ENCODE measurements at regions not wholly inside any gene's neighbourhood (a gene's known extent, or its start where the extent isn't known, plus 50 kb on each side); places are given as distances from the start of the nearest gene placed in this dataset.

GRCh38 chr19:31015778-31016177, 333.5 kb downstream of the TSHZ3 start:
- no peak overlapping the region for H2AFZ ChIP-seq (ENCODE audit: insufficient read depth, low read depth, low read length, poor library complexity, severe bottlenecking)
- no peaks in the 10 kb centered on the region for H3K36me3 Mint-ChIP-seq
- no peak overlapping the region for H3K4me3 ChIP-seq (replicated peaks in 1 of 3; ENCODE audit: low read depth in 2 of 3, low read length in 3 of 3)
- TF ChIP-seq CTCF (IDR thresholded peaks at IDR 0.05), result no peak
- H3K4me1 Mint-ChIP-seq, result peaks cover 9% of the 10 kb centered on the region
- H3K9ac ChIP-seq (ENCODE audit: insufficient read depth, low read length, poor library complexity, severe bottlenecking), result no peak overlapping the region
- no peaks in the 10 kb centered on the region for H4K20me1 ChIP-seq (ENCODE audit: insufficient read depth, low read length)
- H3K9me3 ChIP-seq (replicated peaks in 1 of 2; ENCODE audit: control insufficient read depth in 1 of 2, insufficient read depth in 1 of 2, low read length in 2 of 2), result no peaks in the 10 kb centered on the region
- no peak overlapping the region for H3K27ac Mint-ChIP-seq
- H3K9me3 Mint-ChIP-seq, result peaks cover 0 to 10% (median 3%) of the 10 kb centered on the region in 7 donors
- H3K4me1 ChIP-seq (ENCODE audit: control insufficient read depth in 1 of 2, insufficient read depth in 2 of 2, low read length in 2 of 2), result no peaks in the 10 kb centered on the region
- no peak overlapping the region for H3K27ac ChIP-seq (ENCODE audit: low read depth in 1 of 2, low read length in 2 of 2)
- H3K36me3 ChIP-seq (replicated peaks in 1 of 2; ENCODE audit: control insufficient read depth in 1 of 2, insufficient read depth in 2 of 2, low read length in 2 of 2), result no peaks in the 10 kb centered on the region
- WGBS (ENCODE audit: insufficient coverage), result 0% methylated on average over 1 of the region's 4 CpGs
- no peaks in the 10 kb centered on the region for H3K79me2 ChIP-seq (ENCODE audit: insufficient read depth, low read length)
- no peak for DNase-seq
- no peaks in the 10 kb centered on the region for H3K27me3 ChIP-seq (ENCODE audit: control insufficient read depth in 2 of 2, insufficient read depth in 2 of 2, low read length in 2 of 2)
- intact Hi-C loops (cut with micrococcal nuclease), result no loop called here
- peaks cover 0 to 6% (median 5%) of the 10 kb centered on the region in 3 donors for H3K27me3 Mint-ChIP-seq (ENCODE audit: low read depth in 3 of 3)
- no peak overlapping the region for H3K4me2 ChIP-seq (replicated peaks; ENCODE audit: extremely low read depth, low read length, poor library complexity, severe bottlenecking)
- H3K4me3 Mint-ChIP-seq, result no peak overlapping the region

- Histone ChIP-seq H3K9me3 (replicated peaks in 1 of 2; ENCODE audit: control insufficient read depth in 1 of 2, insufficient read depth in 1 of 2, low read length in 2 of 2) (no peaks in the 10 kb centered on the region), H3K79me2 (ENCODE audit: insufficient read depth, low read length) (no peaks in the 10 kb centered on the region), H3K4me1 (ENCODE audit: control insufficient read depth in 1 of 2, insufficient read depth in 2 of 2, low read length in 2 of 2) (no peaks in the 10 kb centered on the region), H4K20me1 (ENCODE audit: insufficient read depth, low read length) (no peaks in the 10 kb centered on the region), H2AFZ (ENCODE audit: insufficient read depth, low read depth, low read length, poor library complexity, severe bottlenecking) (no peak overlapping the region), H3K4me3 (replicated peaks in 1 of 3; ENCODE audit: low read depth in 2 of 3, low read length in 3 of 3) (no peak overlapping the region), H3K27me3 (ENCODE audit: control insufficient read depth in 2 of 2, insufficient read depth in 2 of 2, low read length in 2 of 2) (no peaks in the 10 kb centered on the region), H3K9ac (ENCODE audit: insufficient read depth, low read length, poor library complexity, severe bottlenecking) (no peak overlapping the region), H3K36me3 (replicated peaks in 1 of 2; ENCODE audit: control insufficient read depth in 1 of 2, insufficient read depth in 2 of 2, low read length in 2 of 2) (no peaks in the 10 kb centered on the region), H3K27ac (ENCODE audit: low read depth in 1 of 2, low read length in 2 of 2) (no peak overlapping the region), H3K4me2 (replicated peaks; ENCODE audit: extremely low read depth, low read length, poor library complexity, severe bottlenecking) (no peak overlapping the region)
- no peak for TF ChIP-seq CTCF (IDR thresholded peaks at IDR 0.05)
- H3K4me1 Mint-ChIP-seq, result peaks cover 9% of the 10 kb centered on the region
- H3K27me3 Mint-ChIP-seq (ENCODE audit: low read depth in 3 of 3), result peaks cover 0 to 6% (median 4%) of the 10 kb centered on the region in 3 donors
- no peak overlapping the region for H3K4me3 Mint-ChIP-seq
- no peaks in the 10 kb centered on the region for H3K36me3 Mint-ChIP-seq
- H3K27ac Mint-ChIP-seq, result no peak overlapping the region
- intact Hi-C loops (cut with micrococcal nuclease), result no loop called here
- no peak for DNase-seq
- H3K9me3 Mint-ChIP-seq, result peaks cover 0 to 10% (median 2%) of the 10 kb centered on the region in 7 donors
Observed at GRCh38 chr19:31014668-31015067, 334.6 kb downstream of the TSHZ3 start.
